ENCODE measurements at regions not wholly inside any gene's neighbourhood (a gene's known extent, or its start where the extent isn't known, plus 50 kb on each side); places are given as distances from the start of the nearest gene placed in this dataset.
A peak's percentile ranks its signal among the peaks of the same experiment; 100 is the strongest.

DNA sequence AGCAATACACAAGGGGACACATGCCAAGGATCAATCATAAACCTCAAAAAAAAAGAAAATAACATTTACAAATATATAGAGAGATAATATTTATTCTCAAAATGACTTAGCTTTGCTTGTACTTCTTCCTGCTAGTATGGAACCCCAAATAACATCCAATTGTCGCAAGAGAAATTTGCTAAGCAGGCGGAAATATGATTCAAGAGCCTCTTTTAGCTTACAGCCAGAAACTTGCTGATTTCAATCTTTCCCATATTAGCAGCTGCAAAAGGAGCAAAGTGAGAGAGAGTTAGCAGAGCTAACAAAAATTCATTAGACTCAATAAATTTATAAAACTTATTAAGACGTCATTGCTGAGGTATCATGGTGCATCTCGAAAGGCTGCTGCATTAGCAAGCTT is 294.9 kb downstream of the FSIP2 start:
- intact Hi-C loops (cut with DNase I), result no loop called here
- no peaks in the 10 kb centered on the region for H3K4me1 ChIP-seq
- no peaks in the 10 kb centered on the region for H3K36me3 ChIP-seq
- TF ChIP-seq, protein P1, sequence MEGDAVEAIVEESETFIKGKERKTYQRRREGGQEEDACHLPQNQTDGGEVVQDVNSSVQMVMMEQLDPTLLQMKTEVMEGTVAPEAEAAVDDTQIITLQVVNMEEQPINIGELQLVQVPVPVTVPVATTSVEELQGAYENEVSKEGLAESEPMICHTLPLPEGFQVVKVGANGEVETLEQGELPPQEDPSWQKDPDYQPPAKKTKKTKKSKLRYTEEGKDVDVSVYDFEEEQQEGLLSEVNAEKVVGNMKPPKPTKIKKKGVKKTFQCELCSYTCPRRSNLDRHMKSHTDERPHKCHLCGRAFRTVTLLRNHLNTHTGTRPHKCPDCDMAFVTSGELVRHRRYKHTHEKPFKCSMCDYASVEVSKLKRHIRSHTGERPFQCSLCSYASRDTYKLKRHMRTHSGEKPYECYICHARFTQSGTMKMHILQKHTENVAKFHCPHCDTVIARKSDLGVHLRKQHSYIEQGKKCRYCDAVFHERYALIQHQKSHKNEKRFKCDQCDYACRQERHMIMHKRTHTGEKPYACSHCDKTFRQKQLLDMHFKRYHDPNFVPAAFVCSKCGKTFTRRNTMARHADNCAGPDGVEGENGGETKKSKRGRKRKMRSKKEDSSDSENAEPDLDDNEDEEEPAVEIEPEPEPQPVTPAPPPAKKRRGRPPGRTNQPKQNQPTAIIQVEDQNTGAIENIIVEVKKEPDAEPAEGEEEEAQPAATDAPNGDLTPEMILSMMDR (IDR thresholded peaks at IDR 0.05), result no peak
- DNase-seq, result no peak
- H3K27me3 ChIP-seq, result no peaks in the 10 kb centered on the region
- H3K9me3 ChIP-seq, result no peaks in the 10 kb centered on the region
- ATAC-seq, result no peak
- no peak overlapping the region for H3K4me3 ChIP-seq
- H3K27ac ChIP-seq, result no peak overlapping the region

DNA sequence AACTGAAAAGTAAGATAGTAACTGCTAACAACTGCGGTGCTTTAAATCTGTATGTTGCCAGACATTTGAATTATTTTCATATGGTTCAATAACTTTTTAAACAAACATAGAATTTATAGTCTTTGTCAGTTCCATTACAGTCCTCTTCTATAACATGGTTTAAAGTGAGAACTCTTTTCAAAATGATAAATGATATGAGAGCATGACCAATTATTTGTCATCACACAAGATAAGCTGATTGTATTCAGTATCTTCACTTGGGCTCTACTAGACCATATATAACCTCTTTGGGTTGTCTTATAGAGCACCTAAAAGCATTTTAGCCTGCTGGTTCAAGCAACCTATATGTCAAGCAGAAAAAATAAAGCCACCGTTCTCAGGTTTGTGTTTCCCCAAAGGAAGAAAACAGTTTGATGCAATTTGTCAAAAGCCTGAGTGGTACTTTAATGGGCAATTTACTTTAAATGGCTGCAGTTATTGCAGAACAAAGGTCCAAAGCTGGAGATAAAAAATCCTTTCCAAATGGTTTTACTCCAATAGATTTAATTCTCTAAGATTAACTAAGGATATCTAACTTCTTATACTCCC is 298.4 kb downstream of the FSIP2 start:
- intact Hi-C loops (cut with DNase I), result no loop called here

DNA sequence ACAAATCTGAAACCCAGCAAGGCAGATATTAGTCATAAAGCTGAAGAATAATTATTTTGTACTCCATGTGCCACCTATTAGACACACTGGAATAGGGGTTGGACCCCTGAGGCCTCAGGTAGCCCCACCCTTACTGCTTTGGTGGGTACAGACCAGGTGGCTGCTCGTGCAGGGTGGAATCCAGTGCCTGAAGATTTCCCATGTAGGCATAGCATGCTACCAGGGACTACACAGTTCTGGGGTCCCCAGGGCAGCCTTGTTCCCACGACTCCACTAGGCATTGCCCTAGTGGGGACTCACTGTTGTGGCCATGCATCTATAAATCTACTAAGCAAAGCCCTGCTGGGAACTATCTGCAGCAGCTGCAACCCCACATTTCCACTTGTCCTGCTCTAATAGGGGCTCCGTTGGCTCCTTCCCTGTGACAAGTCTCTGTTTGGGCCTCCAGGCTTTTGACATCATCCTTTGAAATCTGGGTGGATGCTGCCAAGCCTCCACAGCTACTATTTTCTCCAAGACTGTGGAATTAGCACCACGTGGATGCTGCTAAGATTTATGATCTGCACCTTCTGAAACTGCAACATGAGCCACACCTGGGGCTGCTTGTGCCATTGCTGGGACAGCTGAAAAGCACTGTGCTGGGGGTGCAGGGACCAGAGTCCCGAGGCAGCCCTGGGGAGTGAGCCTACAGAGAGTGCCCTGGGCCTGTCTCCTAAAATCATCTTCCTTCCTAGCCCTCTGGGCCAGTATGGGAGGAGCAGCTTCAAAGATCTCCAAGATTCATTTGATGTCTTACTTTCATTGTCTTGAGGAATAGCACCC is 303.8 kb downstream of the FSIP2 start:
- ATAC-seq, result no peak
- DNase-seq, result peak in 1 of 4 donors; percentile 12
- H3K4me1 ChIP-seq, result no peaks in the 10 kb centered on the region
- no peaks in the 10 kb centered on the region for H3K36me3 ChIP-seq
- no peaks in the 10 kb centered on the region for H3K9me3 ChIP-seq
- intact Hi-C loops (cut with DNase I), result no loop called here
- no peak overlapping the region for H3K27ac ChIP-seq
- TF ChIP-seq, protein P1 (IDR thresholded peaks at IDR 0.05), result no peak
- no peak overlapping the region for H3K4me3 ChIP-seq
- no peaks in the 10 kb centered on the region for H3K27me3 ChIP-seq

More for the DNA sequence above, 298.4 kb downstream of the FSIP2 start:
- DNase-seq, result no peak
- no peak for ATAC-seq
- Histone ChIP-seq H3K36me3 (no peaks in the 10 kb centered on the region), H3K27ac (no peak overlapping the region), H3K4me3 (no peak overlapping the region), H3K4me1 (no peaks in the 10 kb centered on the region), H3K9me3 (no peaks in the 10 kb centered on the region), H3K27me3 (no peaks in the 10 kb centered on the region)
- TF ChIP-seq, protein P1 (IDR thresholded peaks at IDR 0.05), result no peak

DNA sequence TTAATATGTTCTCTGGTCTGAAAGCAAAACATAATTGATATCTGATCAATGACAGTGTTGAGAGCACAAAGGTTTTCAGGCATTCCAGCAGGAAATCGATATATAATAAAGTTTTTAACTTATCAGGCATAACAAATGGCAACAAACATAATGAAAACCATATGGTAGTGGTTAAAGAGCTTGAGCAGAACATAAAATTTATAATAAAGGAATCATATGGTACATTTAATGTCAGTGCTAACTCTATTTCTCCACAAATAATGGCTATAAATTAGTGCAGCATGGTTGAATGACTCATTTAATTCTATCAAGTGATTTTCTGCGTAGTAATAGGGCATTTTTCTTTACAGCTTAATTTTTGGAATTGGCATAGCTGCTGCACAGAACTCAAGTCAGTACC is 306.2 kb downstream of the FSIP2 start:
- TF ChIP-seq, protein P1 (IDR thresholded peaks at IDR 0.05), result no peak
- Histone ChIP-seq H3K36me3 (no peaks in the 10 kb centered on the region), H3K27me3 (no peaks in the 10 kb centered on the region), H3K9me3 (no peaks in the 10 kb centered on the region), H3K4me1 (no peaks in the 10 kb centered on the region), H3K4me3 (no peak overlapping the region), H3K27ac (no peak overlapping the region)
- DNase-seq (no peak), ATAC-seq (no peak)
- intact Hi-C loops (cut with DNase I), result no loop called here

DNA sequence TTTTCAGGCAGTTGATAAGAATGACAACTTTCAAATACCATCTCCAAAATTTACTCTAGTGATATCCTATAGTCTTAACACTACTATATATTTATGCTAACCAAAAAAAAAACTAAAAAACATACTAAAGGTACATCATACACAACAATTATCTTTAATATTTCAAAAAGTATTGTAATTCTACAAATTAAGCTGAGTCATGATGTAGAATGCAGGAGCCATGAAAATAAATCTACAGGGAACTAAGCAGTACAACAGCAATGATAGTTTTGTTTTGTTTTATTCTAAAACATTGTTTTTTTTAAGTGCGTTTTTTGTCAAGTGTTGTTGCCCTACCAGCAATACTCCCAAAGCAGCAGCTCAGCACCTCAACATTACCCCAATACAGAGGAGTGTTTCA is 314.3 kb downstream of the FSIP2 start:
- intact Hi-C loops (cut with DNase I), result no loop called here
- Histone ChIP-seq H3K9me3 (no peaks in the 10 kb centered on the region), H3K27me3 (no peaks in the 10 kb centered on the region), H3K4me1 (no peaks in the 10 kb centered on the region), H3K4me3 (no peak overlapping the region), H3K27ac (no peak overlapping the region), H3K36me3 (no peaks in the 10 kb centered on the region)
- ATAC-seq (no peak), DNase-seq (no peak)
- TF ChIP-seq, protein P1 (IDR thresholded peaks at IDR 0.05), result no peak
